Tibial artery (tissue), 4 donors: ENCODE measurements at regions not wholly inside any gene's neighbourhood (a gene's known extent, or its start where the extent isn't known, plus 50 kb on each side); places are given as distances from the start of the nearest gene placed in this dataset.
"Not testable (repeated sequence)": the region's sequence is repeated elsewhere in the genome, so short reads cannot be mapped to it uniquely, and the experiment has no call there.

Experiments used
- DNase-seq, 2 donors: peaks; one replicate each; pipeline ENCODE4 v3.0.0-alpha.2; 2019
- H3K27ac ChIP-seq, 2 donors: fragments of 200-600 bp; sonication (generic) in 1 of 2; 1 replicate in 1 of 2; 2 replicates in 1 of 2; pipeline ENCODE4 v1.5.1; 2018 to 2019; ENCODE audit warnings: mild to moderate bottlenecking in 1 of 2
- H3K27me3 ChIP-seq, 2 donors: fragments of 200-600 bp; sonication (generic) in 1 of 2; one replicate each; pipeline versions ENCODE4 v1.5.1 to v1.6.0; 2016 to 2019
- H3K36me3 ChIP-seq, 3 donors: fragments of 200-600 bp; sonication (generic) in 2 of 3; one replicate each; pipeline ENCODE4 v1.5.1; 2016 to 2019; ENCODE audit warnings: mild to moderate bottlenecking in 2 of 3
- H3K4me1 ChIP-seq, 4 donors: fragments of 200-600 bp; sonication (generic) in 2 of 4; 1 replicate in 3 of 4; 2 replicates in 1 of 4; pipeline ENCODE4 v1.5.1; 2016 to 2019
- H3K4me3 ChIP-seq, 2 donors: fragments of 200-600 bp; sonication (generic) in 1 of 2; 1 replicate in 1 of 2; 2 replicates in 1 of 2; pipeline ENCODE4 v1.5.1; 2018 to 2019; ENCODE audit warnings: mild to moderate bottlenecking in 2 of 2
- H3K9me3 ChIP-seq, 3 donors: fragments of 200-600 bp; sonication (generic) in 1 of 3; one replicate each; pipeline ENCODE4 v1.5.1; 2016 to 2019
- intact Hi-C: fragments of 100-400 bp; cut with DNase I; formaldehyde crosslinking; loops from one replicate; pipeline ENCODE4 v1.15.0; 2023; ENCODE audit warnings: low total_unique reads
- TF ChIP-seq, protein P1 (sequence below), 2 experiments: fragments of 200-600 bp in 1 of 2; fragments of 450-650 bp in 1 of 2; IDR thresholded peaks; one replicate each; pipeline ENCODE4 v1.5.1; 2017 to 2019; ENCODE audit warnings: antibody characterized with exemption in 2 of 2, mild to moderate bottlenecking in 1 of 2, moderate library complexity in 1 of 2

DNA sequence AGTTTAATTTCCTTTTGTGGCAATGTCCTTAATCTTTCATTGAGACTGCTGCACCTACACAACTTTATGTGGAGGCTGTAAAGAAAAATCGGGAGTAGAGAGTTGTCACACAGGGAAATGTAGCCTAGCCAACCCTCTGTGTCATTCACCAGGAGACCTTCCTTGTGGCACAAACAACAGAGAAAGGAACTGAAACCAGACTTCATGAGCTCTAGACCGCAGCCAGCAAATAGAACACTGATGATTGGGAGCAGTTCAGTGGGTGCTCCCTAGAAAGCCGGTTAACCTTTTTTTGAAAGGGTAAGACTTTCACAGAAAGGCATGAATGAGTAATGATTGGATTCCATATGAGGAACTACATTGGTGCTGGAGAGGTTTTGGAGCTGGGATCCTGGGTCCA, 1752.4 kb upstream of the CELF4 start:
- no peaks in the 10 kb centered on the region for H3K4me1 ChIP-seq
- no peaks in the 10 kb centered on the region for H3K9me3 ChIP-seq
- DNase-seq: no peak
- H3K27ac ChIP-seq: no peak overlapping the region
- H3K27me3 ChIP-seq: no peaks in the 10 kb centered on the region
- no peaks in the 10 kb centered on the region for H3K36me3 ChIP-seq
- TF ChIP-seq, protein P1, sequence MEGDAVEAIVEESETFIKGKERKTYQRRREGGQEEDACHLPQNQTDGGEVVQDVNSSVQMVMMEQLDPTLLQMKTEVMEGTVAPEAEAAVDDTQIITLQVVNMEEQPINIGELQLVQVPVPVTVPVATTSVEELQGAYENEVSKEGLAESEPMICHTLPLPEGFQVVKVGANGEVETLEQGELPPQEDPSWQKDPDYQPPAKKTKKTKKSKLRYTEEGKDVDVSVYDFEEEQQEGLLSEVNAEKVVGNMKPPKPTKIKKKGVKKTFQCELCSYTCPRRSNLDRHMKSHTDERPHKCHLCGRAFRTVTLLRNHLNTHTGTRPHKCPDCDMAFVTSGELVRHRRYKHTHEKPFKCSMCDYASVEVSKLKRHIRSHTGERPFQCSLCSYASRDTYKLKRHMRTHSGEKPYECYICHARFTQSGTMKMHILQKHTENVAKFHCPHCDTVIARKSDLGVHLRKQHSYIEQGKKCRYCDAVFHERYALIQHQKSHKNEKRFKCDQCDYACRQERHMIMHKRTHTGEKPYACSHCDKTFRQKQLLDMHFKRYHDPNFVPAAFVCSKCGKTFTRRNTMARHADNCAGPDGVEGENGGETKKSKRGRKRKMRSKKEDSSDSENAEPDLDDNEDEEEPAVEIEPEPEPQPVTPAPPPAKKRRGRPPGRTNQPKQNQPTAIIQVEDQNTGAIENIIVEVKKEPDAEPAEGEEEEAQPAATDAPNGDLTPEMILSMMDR (IDR thresholded peaks at IDR 0.05): no peak
- H3K4me3 ChIP-seq: no peak overlapping the region
- intact Hi-C loops: no loop called here

DNA sequence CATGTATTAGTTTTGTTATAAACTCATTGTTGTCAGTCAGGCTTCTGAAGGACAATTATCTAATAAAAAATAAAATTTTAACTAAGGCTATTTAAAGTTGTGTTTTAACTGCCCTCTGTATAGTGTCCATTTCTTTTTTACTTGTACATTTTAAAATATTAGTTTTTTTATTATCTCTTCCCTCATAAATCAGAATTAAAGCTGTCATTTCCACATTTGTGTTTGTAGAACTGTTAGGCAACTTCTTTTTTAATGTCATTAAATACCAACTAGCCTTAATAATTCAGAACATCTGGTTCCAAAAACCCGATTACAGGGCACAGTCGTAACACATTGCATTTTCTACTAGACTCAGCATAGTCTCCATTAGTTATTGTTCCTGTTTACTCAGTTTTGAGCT, 1749.0 kb upstream of the CELF4 start:
- intact Hi-C loops: no loop called here
- H3K9me3 ChIP-seq: no peaks in the 10 kb centered on the region
- no peak overlapping the region for H3K4me3 ChIP-seq
- TF ChIP-seq, protein P1 (IDR thresholded peaks at IDR 0.05): no peak
- H3K27ac ChIP-seq: no peak overlapping the region
- no peak for DNase-seq
- H3K36me3 ChIP-seq: no peaks in the 10 kb centered on the region
- H3K27me3 ChIP-seq: no peaks in the 10 kb centered on the region
- H3K4me1 ChIP-seq: no peaks in the 10 kb centered on the region

DNA sequence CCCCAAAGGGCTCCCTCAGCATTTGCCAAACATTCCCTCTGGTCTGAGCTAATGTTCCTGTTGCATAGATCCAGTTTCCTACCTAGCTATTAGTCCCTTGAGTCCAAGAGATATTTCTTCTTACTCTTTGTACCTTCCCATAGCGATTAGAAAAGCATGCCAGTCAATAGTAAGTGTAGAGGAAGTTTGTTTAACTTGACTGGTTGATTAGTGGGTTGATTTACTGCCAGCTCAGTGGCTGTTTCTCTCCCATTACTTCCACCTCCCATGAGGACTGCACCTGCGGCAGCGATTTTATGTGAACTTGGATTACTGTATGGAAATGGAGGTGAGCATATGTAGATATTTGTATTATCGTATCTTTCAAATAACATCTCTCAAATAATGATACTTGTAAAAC, 1748.4 kb upstream of the CELF4 start:
- H3K4me3 ChIP-seq: no peak overlapping the region
- no peak for DNase-seq
- no peaks in the 10 kb centered on the region for H3K36me3 ChIP-seq
- no peaks in the 10 kb centered on the region for H3K27me3 ChIP-seq
- no peaks in the 10 kb centered on the region for H3K4me1 ChIP-seq
- TF ChIP-seq, protein P1 (IDR thresholded peaks at IDR 0.05): no peak
- no peak overlapping the region for H3K27ac ChIP-seq
- peaks cover 0 to 6% (median 0%) of the 10 kb centered on the region in 3 donors for H3K9me3 ChIP-seq
- intact Hi-C loops: no loop called here

DNA sequence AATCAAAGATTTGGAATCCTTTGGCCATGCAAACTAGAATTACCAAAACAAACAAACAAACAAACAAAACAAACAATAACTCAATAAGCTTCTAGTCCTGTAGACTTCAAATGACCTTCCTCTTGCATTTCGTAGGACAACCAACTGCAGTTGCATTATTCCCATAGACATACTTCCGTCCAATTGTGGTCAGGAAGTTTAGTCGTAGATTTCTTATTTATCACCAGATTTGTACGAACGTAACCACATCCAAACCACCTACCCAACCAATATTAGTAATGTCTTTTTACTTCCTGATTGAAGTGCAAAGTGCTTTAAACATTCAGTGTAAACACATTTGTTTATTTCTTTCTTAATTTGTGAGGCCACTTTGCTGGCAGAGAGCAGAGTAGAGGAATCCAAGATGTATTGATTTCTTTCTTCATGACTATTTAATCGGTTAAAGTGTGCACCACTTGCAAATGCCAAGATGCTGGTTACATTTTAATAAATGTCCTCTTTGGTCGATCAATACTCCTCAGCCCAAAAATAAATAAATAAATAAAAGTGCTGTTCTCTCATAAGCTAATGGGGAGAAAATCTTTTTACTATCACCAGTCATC, 1745.6 kb upstream of the CELF4 start:
- DNase-seq: no peak
- intact Hi-C loops: no loop called here

DNA sequence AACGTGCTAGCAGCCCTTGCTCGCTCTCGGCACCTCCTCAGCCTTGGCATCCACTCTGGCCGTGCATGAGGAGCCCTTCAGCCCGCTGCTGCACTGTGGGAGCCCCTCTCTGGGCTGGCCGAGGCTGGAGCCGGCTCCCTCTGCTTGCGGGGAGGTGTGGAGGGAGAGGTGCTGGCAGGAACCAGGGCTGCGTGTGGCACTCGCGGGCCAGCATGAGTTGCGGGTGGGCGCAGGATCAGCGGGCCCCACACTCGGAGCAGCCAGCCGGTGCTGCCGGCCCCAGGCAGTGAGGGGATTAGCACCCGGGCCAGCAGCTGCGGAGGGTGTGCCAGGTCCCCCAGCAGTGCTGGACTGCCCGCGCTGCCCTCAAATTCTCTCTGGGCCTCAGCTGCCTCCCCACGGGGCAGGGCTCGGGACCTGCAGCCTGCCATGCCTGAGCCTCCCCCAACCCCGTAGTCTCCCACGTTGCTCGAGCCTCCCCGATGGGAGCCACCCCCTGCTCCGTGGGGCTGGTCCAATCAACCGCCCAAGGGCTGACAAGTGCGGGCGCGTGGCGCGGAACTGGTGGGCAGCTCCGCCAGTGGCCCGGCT, 1743.4 kb upstream of the CELF4 start:
- H3K36me3 ChIP-seq, H3K4me3 ChIP-seq, DNase-seq, intact Hi-C loops, H3K27ac ChIP-seq, H3K4me1 ChIP-seq, H3K27me3 ChIP-seq, H3K9me3 ChIP-seq: not testable (repeated sequence)

More for the DNA sequence above, 1745.6 kb upstream of the CELF4 start:
- no peaks in the 10 kb centered on the region for H3K27me3 ChIP-seq
- TF ChIP-seq, protein P1 (IDR thresholded peaks at IDR 0.05): no peak
- no peak overlapping the region for H3K27ac ChIP-seq
- H3K9me3 ChIP-seq: peaks cover 0 to 9% (median 0%) of the 10 kb centered on the region in 3 donors
- no peaks in the 10 kb centered on the region for H3K36me3 ChIP-seq
- no peak overlapping the region for H3K4me3 ChIP-seq
- no peaks in the 10 kb centered on the region for H3K4me1 ChIP-seq

DNA sequence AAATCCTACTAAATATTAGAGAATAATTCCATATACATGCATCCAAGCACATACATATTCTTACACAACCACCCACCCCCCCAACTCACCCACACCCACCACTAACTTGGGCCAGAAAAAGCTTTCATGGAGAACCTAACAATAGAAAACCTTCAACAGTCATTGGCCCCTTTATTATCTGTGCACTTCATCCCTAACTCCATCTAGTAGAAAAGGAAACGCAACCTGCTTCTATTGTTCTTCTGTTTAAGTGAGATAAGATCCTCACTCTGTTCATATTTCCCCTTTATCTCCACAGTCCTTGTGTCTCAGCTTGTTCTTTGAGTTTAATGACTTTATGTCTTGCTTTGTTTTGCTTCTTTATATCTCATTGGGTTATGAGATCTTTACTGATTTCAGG, 1740.2 kb upstream of the CELF4 start:
- Histone ChIP-seq H3K9me3 (peaks cover 0 to 9% (median 0%) of the 10 kb centered on the region in 3 donors), H3K36me3 (no peaks in the 10 kb centered on the region), H3K27me3 (no peaks in the 10 kb centered on the region), H3K4me3 (no peak overlapping the region), H3K27ac (no peak overlapping the region), H3K4me1 (no peaks in the 10 kb centered on the region)
- intact Hi-C loops: no loop called here
- no peak for DNase-seq
- TF ChIP-seq, protein P1 (IDR thresholded peaks at IDR 0.05): no peak
